IPS-NIHi11 (cell line): ENCODE measurements at regions not wholly inside any gene's neighbourhood (a gene's known extent, or its start where the extent isn't known, plus 50 kb on each side); places are given as distances from the start of the nearest gene placed in this dataset.
A peak's percentile ranks its signal among the peaks of the same experiment; 100 is the strongest.
"Not testable (repeated sequence)": the region's sequence is repeated elsewhere in the genome, so short reads cannot be mapped to it uniquely, and the experiment has no call there.

ENCODE experiments used
- DNase-seq: peaks from one replicate; pipeline ENCODE4 v3.0.0; 2012; ENCODE audit warnings: mixed read lengths, low spot score

DNA sequence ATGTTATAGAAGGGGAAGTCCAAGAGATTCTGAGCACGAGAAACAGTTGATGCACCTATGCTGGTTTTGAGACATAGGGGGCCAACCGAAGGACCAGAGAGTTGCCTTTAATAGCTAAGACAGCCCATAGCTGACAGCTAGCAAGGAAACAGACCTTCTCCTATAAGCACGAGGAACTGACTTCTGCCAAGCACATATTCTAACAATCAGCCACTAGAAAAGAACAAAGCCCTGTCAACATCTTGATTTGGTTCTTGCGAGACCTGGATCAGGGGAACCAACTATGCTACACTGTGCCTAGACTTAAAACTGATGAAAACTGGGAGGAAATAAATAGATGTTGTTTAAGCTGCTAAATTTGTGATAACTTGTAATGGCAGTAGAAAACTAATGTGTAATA lies 785.6 kb downstream of the TMTC2 start:
- no peak for DNase-seq

DNA sequence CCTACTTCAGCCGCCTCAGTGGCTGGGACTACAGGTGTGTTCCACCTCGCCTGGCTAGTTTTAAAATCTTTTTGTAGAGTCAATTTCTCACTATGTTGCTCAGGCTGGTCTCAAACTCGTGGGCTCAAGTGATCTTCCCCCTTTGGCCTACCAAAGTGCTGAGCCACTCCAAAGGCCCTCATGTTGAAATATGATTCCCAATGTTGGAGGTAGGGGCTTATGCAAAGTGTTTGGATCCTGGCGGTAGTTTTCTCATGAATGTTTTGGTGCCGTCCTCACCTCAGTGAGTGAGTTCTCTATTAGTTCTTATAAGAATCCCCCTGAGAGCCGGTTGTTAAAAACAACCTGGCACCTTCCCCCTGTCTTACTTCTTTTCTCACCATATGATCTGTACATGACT lies 784.6 kb downstream of the TMTC2 start:
- no peak for DNase-seq

DNA sequence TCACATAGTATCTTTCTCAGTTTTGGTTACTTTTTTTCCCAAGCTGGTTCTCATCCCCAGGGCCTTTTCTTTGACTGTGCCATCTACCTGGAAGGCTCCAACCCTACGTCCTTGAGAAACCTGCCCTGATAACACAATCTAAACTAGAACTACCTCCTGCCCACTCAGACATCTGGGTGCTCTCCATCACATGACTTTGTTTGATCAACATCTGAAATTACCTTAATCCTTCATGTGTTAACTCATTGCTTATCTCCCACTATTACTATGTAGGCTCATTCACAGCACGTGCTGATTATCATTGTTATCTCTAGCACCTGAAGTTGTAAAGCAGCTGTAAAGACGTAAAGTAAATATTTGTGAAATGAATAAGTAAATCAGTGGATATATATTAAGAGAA lies 784.0 kb downstream of the TMTC2 start:
- DNase-seq, result no peak

DNA sequence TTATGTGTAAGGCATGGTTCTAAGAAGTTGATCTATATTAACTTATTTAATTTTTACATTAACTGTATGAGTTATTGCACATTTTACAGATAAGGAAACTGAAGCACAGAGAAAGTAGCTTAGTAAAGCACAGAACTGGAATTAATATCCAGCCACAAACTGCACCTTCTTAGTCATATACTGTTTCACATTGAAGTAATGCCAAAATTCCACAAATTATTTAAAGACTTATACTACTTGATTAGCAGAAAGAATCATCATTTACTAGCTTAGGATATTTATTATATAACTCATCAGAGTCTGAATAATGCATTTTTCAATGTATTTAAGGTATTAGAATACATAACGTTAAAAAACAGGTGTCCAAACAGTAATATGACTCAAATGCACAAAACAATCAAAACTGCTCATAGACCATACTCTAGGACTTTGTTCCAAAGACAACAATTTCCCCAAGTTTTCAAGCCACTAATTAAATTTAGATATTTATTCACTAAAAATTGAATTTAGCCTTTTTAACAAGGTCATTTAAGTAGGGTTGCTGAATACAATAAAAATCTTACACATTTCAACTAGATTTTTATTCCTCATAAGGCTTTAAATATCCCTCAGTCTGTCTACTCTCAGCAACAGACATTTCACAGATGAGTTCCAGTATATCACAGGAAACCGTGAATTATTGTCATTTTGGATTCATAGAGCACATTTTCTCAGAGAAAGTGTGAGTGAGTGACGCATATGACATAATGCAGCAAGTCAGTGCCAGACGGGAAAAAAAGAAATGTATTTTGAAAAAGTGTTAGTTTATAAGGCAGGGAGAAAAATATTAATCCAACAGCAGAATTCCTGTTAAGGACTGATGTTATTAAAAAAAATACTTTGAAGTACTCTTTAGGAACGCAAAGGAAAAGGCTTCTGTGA lies 782.5 kb downstream of the TMTC2 start:
- no peak for DNase-seq

DNA sequence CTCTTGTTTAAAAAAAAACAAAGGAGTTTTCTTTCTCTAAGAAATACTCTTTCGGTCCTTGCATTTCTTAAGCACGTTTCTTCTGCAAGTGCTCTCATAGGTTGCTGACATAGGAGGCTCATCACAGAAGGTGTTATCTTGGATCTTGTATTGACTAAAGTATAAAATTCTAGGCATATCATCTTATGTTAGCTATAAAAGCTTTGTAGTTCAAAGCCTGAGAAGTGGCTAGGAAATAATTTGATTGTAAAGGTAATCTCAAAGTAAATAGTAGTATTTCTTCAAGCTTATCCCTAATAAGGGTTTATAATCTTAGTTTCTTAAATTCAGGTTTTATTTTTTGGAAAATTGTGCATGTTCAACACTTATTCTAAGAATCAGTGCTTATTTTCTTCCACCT lies 778.9 kb downstream of the TMTC2 start:
- DNase-seq, result no peak

DNA sequence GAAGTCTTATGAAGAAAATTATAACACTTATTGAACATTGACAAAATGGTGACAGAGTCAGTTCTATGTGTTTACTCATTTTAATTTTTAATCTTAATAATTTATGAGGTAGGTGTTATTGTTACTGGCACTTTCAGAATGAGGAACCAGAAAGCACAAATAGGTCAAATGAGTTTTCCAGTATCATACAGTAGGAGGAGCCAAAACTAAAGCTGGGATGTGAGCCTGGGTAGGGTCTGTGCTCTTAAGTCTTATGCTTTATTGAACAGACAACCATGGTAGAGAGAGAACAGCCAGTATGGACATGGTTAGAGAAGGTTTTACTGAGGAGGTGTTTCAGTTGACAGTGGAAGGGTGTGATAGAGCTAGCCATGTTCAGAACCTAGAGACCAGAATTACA lies 775.7 kb downstream of the TMTC2 start:
- peak; percentile 14 for DNase-seq

DNA sequence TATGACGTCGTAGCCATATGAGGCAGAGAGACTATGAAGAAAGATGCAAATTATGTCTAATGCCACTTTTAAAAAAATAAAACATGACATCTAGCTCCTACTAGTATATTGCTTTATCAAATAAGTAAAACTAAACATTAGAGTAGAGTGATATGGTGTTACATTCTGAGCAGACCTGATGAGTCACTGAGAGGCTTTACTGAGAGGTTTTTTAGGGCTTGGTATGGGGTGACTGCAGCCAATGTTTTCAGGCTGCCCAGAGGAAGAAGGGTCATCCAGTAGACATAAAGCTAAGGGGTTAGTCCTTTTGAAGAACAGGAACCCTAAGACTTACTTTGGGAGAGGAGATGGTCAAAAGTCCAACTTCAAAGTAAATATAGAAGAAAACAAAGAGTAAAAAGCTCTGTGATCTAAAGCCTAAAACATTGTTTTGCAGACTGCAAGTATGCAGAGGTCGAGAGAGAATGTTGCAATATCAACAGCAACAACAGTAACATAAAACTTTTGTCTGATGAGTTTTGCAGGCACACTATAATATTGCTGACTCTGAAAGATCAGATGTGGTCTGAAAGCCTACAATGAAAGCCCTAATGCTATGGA lies 774.7 kb downstream of the TMTC2 start:
- no peak for DNase-seq

DNA sequence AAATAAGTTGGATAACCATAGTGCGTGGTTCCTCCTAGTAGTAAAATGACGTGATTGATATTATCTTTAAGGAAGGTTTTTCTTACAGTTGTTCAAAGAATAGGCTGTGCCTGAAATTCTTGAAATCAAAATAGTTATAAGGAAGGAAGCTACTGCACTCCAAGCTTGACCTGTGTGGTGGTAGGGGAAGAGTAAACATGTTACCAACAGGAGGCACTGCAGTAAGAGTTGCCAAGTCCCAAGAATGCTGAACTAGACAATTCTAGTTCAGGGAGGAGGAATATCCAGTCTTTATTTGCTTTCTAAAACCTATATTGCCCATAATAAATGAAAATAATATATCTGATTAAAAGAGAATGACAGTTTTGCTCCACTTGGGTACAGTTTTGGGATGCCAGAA lies 764.5 kb downstream of the TMTC2 start:
- no peak for DNase-seq

DNA sequence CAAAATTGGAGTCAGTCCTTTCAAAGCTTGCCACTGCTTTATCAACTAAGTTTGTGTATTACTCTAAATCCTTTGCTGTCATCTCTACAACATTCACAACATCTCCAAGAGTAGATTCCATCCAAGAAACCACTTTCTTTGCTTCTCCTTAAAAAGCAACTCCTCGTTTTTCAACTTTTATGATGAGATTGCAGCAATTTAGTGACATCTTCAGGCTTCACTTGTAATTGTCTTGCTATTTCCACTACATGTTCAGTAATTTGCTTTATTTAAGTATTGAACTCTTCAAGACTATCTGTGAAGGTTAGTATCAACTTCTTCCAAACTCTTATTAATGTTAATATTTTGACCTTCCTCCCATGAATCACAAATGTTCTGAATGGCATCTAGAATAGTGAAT lies 747.9 kb downstream of the TMTC2 start:
- DNase-seq, result no peak

DNA sequence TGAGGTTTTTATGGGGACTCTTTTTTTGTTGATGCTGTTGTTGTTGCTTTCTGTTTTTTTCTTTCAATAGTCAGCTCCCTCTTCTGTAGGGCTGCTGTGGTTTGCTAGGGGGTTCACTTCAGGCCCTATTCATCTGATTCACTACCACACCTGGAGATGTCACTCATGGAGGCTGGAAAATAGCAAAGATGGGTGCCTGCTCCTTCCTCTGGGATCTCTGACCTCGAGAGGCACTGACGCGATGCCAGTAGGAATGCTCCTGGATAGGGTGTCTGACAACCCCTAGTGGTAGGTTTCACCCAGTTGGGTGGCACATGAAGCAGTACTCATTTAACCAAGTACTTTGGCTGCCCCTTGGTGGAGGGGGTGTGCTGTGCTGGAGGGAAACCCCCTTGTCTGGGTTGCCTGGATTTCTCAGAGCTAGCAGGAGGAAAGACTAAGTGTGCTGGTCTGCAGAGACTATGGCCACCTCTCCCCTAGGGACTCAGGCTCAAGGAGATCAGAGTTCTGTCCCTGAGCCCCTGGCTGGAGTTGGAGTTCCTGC lies 745.5 kb downstream of the TMTC2 start:
- no peak for DNase-seq

DNA sequence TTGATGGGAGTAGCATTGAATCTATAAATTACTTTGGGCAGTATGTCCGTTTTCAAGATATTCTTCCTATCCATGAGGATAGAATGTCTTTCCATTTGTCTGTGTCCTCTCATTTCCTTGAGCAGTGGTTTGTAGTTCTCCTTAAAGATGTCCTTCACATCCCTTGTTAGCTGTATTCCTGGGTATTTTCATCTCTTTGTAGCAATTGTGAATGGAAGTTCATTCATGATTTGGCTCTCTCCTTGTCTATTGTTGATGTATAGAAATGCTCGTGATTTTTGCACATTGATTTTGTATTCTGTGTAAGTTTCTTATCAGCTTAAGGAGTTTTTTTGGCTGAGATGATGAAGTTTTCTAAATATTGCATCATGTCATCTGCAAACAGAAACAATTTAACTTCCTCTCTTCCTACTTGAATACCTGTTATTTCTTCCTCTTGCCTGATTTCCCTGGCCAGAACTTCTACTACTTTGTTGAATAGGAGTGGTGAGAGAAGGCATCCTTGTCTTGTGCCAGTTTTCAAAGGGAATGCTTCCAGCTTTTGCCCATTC lies 741.0 kb downstream of the TMTC2 start:
- not testable (repeated sequence) for DNase-seq

DNA sequence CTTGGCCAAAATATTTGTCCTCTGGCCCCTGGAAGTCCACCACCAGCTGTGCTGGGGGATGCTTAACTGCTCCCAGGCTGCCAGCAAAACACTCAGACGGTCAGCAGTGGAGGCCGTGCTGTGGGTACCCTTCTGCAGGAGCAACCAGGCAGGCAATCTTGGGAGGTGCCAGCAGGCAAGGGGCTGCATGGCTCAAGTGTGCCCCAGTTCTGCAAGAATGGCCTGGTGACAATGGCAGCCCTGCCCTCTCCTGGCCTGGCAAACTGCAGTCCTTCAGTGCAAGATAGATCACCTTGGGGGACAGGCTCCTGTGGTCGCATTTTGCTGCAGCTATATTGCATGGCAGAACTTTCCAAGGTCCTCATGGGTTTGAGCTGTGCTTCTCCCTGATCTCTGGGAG lies 728.3 kb downstream of the TMTC2 start:
- no peak for DNase-seq

DNA sequence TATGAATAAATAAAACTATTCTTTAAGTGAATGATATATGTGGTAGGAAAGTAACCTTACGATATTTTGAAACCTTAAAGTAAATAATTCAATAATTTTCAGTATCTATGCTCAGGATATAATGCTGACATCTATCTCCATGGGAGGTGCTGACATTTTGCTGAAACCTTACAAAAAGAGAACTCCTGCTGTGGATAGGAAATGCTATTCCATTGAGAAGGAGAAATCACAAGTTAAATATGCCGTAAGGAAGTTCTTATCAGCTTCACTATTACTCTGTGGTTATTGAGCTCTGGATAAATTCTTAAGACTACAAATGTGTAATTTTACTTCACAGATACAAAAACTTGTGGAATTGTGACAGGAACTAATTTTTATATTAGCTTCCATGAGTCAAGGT lies 722.1 kb downstream of the TMTC2 start:
- no peak for DNase-seq

DNA sequence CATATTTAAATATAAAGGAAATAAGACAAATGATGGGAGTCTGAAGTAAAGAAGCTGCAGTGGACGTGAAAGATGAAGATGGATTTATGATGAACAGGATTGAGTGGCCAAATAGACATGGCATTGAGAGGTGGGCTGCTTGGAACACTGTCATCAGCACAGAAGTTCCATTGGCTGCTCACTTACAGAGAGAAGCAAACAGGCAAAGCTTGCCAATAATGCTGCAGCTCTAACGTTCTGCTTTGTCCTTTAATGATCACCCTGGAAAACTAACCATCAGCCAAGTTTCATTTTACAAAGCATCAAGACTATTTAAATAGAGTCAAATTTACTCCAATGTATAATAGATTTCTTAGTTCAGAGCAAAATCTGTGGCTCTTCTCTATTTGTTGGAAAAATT lies 721.4 kb downstream of the TMTC2 start:
- no peak for DNase-seq

DNA sequence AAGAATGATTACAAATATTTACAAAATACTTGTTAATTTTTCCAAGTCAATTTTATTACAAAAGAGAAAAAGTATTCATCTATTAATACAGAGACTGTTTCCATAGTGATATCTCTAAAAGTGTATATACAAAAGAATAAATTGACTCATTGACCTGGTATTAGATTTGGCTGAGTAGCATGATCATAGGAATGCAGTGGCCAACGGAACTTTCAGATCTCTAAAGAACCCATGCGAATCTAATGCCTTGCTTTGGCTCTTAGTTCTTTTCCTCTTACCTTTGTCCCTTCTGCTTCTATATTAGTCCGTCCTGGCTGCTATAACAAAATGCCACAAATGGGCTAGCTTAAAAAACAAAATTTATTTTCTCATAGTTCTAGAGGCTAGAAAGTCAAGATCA lies 717.8 kb downstream of the TMTC2 start:
- no peak for DNase-seq

DNA sequence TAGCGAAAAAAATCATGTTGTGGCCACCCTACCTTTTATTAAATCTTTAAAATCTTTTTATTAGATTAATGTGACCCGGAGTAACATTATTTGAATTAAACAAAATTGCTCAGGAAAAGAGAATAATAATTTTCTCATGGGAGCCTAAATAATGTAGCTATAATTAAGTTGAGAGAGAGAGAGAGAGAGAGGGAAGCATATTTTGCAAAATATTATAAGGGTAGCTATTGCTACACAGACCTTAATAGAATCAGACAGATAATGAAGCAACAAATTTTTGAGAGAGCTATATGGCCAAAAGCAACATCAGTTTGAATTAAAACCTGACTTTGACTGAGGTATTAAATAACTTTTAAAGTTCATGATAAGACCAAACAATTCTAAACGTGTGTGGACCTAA lies 703.5 kb downstream of the TMTC2 start:
- no peak for DNase-seq

DNA sequence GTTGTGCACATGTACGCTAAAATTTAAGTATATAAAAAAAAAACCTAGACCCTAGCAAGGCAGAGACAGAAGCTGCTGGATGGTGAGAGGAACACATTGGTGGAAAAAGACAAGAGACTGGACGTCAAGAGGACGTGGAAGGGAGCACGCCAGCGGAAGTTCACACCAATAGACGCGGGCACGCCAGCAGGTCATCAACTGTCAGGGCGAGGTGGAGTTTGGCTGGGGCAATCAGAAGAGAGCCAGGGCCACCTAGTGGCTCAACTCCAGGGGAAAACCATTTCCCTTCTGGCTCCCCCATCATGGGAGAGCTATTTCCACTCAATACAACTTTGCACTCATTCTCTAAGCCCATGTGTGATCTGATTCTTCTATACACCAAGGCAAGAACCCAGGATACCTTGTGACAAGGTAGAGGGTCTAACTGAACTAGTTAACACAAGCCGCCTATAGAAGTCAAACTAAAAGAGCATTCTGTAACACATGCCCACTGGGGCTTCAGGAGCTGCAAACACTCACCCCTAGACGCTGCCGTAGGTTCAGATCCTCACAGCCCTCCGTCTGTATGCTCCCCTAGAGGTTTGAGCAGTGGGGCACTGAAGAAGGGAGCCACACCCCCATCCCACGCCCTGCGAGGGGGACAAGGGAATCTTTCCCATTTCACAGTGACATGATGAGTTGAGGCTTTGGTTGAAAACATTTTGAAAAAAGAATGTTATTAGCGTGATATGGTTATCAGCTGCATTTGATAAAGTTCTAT lies 702.7 kb downstream of the TMTC2 start:
- peak; percentile 38 for DNase-seq

DNA sequence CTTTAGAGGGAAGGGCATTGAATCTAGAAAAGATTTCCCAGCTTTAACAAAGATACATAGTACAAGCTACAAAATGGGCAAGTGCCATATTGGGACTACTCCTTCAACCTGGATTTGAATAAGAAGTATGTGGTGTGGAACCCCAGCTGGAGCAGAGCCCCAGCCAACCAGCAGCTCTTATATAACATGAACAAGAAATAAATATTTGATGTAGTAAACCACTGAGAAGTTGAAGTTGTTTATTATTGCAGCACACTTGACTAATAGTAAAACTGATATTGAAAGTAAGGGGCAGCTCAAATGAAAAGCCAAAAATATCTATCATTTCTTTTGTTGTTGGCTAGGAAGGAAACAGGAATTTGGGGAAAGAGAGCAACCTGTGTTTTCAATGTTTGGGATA lies 701.8 kb downstream of the TMTC2 start:
- no peak for DNase-seq

DNA sequence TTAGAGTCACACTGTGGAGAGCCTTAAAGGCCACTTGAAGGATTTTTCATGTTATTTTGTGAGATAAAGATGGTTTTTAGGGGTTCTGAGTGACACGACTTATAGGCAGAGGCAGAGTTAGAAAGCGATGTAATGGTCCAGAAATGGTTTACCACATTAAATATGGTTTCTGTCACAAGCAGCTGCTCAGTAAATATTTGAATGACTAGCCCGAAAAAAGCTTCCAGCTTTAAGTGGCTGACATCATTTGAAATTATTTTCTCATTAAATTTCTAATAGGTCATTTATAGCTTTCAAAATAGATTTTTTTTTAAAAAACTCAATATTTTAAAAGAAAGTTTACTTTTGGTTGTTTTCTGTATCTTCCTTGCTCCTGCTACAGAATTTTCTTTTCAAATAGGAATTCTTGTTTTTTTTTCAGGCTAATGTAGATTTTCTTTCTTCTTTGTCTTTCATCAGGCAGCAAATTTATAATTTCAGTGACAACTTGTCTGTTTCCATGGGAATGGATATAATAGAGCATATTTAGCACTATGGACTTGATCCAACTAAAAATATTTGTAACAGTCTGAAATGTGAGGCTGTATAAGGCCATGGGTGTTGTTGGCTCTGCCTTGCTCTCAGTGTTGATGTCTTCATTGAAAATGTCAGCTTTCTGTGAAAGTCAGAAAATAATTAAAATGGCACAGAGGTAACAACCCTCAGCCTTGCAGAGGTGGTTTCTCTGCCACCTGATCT lies 700.0 kb downstream of the TMTC2 start:
- DNase-seq, result no peak

DNA sequence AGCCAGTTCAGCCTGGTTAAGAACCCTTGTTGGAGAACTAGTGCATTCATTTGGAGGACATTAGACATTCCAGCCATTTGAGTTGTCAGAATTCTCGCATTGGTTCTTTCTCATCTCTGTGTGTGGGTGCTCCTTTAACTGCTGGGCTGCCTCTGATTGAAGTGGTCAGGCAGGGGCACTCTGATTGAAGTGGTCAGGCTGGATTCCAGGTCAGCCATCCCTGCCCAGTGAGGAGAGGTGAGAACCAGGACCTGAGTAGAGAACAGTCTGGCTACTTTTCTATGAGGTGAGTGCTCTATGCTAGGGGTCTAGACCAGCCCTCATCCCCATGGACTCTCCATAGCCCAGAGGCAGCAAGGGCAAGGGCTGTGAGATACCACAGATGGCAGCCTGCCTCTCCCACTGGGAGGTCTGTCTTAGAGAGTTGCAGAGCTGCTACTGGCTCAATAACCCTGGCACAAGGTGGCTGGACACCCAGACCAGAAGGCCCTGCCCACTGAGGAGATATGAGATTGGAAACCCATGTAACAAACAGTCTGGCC lies 691.6 kb downstream of the TMTC2 start:
- no peak for DNase-seq

DNA sequence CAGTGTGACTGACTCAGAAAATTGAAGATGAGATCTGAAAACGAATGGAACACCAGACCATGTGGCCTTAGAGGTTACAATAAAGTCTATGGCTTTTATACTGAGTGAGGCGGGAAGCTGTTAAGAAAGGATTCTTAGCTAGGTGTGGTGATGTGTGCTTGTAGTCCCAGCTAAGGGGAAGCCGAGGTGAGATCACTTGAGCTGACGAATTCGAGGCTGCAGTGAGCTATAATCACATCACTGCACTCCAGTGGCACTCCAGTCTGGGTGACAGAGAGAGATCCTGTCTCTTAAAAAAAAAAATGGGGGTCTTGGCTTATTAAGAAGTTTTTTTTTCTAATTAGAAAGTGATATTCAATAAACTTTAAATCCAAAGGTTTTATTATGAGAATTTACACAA lies 678.6 kb downstream of the TMTC2 start:
- DNase-seq, result no peak
